Neural crest cell (in vitro differentiated cells): ENCODE measurements at regions not wholly inside any gene's neighbourhood (a gene's known extent, or its start where the extent isn't known, plus 50 kb on each side); places are given as distances from the start of the nearest gene placed in this dataset.
"Not testable (repeated sequence)": the region's sequence is repeated elsewhere in the genome, so short reads cannot be mapped to it uniquely, and the experiment has no call there.

Experiments
- DNase-seq: peaks from one replicate; pipeline ENCODE4 v3.0.0; 2021; ENCODE audit warnings: low read depth, mixed read lengths, low spot score
- H3K27ac Mint-ChIP-seq: one replicate; pipeline ENCODE4 v1.8.0; 2021; ENCODE audit warnings: mild to moderate bottlenecking, mixed read lengths; ENCODE audit not compliant: unreplicated experiment
- H3K27me3 Mint-ChIP-seq: 2 replicates; pipeline ENCODE4 v1.8.0; 2021; ENCODE audit warnings: low read depth, mild to moderate bottlenecking, mixed read lengths
- H3K36me3 Mint-ChIP-seq: 2 replicates; pipeline ENCODE4 v1.8.0; 2021; ENCODE audit warnings: low read depth, mild to moderate bottlenecking, mixed read lengths
- H3K4me1 Mint-ChIP-seq: 2 replicates; pipeline ENCODE4 v1.8.0; 2021; ENCODE audit warnings: mixed read lengths
- H3K4me3 Mint-ChIP-seq: one replicate; pipeline ENCODE4 v1.8.0; 2021; ENCODE audit warnings: mild to moderate bottlenecking, mixed read lengths
- H3K9me3 Mint-ChIP-seq: 2 replicates; pipeline ENCODE4 v1.8.0; 2021; ENCODE audit warnings: mixed read lengths
- CTCF ChIP-seq: fragments of 200-600 bp; sonication (generic); conservative IDR thresholded peaks from 2 replicates; pipeline ENCODE4 v1.5.0; 2021; ENCODE audit warnings: antibody characterized with exemption, mild to moderate bottlenecking

- H3K9me3 Mint-ChIP-seq = peaks cover 2% of the 10 kb centered on the region
- H3K4me3 Mint-ChIP-seq = no peak overlapping the region
- no peak for DNase-seq
- no peaks in the 10 kb centered on the region for H3K36me3 Mint-ChIP-seq
- TF ChIP-seq CTCF = no peak
- H3K27me3 Mint-ChIP-seq = no peaks in the 10 kb centered on the region
- no peaks in the 10 kb centered on the region for H3K4me1 Mint-ChIP-seq
- no peak overlapping the region for H3K27ac Mint-ChIP-seq
These were observed 115.6 kb upstream of the MB21D2 start for GRCh38 chr3:193033226-193033780.

DNA sequence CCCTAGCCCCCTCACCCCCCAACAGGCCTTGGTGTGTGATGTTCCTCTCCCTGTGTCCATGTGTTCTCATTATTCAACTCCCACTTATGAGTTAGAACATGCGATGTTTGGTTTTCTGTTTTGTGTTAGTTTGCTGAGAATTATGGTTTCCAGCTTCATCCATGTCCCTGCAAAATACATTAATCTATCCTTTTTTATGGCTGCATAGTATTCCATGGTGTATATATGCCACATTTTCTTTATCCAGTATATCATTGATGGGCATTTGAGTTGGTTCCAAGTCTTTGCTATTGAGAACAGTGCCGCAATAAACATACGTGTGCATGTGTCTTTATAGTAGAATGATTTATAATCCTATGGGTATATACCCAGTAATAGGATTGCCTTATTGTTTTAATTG lies 120.2 kb upstream of the MB21D2 start:
- not testable (repeated sequence) for H3K27me3 Mint-ChIP-seq, H3K27ac Mint-ChIP-seq, H3K9me3 Mint-ChIP-seq, H3K4me1 Mint-ChIP-seq, H3K4me3 Mint-ChIP-seq, H3K36me3 Mint-ChIP-seq, DNase-seq

DNA sequence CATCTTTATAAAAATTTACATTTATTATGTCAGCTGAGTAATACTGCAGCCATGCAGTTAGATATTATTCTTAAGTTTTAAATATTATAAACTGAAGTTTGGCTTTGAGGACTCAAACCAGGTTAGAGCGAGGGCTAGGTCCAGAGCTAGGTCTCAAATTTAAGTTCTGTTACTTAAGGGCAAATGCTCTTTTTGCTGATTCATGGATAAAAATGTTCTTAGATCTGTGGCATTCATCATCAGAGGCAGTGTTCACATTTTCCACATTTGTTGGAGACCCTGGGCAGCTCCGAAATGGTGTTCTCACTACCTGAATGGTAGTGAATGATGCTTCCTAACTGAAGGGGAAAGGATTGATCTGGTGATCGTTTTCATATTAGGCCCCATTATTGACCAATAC lies 121.4 kb upstream of the MB21D2 start:
- Mint-ChIP-seq H3K36me3 (no peaks in the 10 kb centered on the region), H3K4me3 (no peak overlapping the region), H3K27ac (no peak overlapping the region), H3K27me3 (no peaks in the 10 kb centered on the region), H3K9me3 (peaks cover 2% of the 10 kb centered on the region), H3K4me1 (no peaks in the 10 kb centered on the region)
- DNase-seq = no peak
- TF ChIP-seq CTCF = no peak

- peak; percentile 73 for TF ChIP-seq CTCF
- peaks cover 2% of the 10 kb centered on the region for H3K9me3 Mint-ChIP-seq
- no peaks in the 10 kb centered on the region for H3K4me1 Mint-ChIP-seq
- no peak for DNase-seq
- H3K36me3 Mint-ChIP-seq = no peaks in the 10 kb centered on the region
- H3K27me3 Mint-ChIP-seq = no peaks in the 10 kb centered on the region
- no peak overlapping the region for H3K4me3 Mint-ChIP-seq
- no peak overlapping the region for H3K27ac Mint-ChIP-seq
These were observed 123.4 kb upstream of the MB21D2 start for GRCh38 chr3:193040836-193041672.

DNA sequence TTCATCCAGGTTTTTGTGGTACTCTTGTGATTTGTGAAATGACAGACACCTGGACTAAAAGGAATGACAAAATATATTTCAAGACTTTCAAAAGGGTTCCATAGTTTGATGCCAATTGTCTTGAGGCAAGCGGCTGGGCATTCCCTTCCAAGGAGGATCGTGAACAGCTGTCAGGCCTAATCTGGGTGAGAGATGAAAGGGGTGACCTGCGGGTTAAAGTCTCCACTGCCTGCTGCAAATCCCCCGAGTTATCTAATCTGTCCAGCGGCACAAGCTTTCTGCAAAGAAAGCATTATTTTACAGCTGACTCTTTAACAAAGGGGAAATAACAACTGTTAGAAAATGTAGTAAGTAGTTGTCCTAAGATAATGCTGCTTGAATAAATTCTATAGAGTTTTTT lies 128.7 kb upstream of the MB21D2 start:
- H3K4me3 Mint-ChIP-seq = no peak overlapping the region
- no peak for TF ChIP-seq CTCF
- no peaks in the 10 kb centered on the region for H3K4me1 Mint-ChIP-seq
- no peaks in the 10 kb centered on the region for H3K27me3 Mint-ChIP-seq
- no peak for DNase-seq
- no peak overlapping the region for H3K27ac Mint-ChIP-seq
- no peaks in the 10 kb centered on the region for H3K9me3 Mint-ChIP-seq
- H3K36me3 Mint-ChIP-seq = no peaks in the 10 kb centered on the region

GRCh38 chr3:193047461-193047860 lies 129.8 kb upstream of the MB21D2 start:
- not testable (repeated sequence) for DNase-seq, H3K27me3 Mint-ChIP-seq, H3K27ac Mint-ChIP-seq, H3K4me1 Mint-ChIP-seq, H3K4me3 Mint-ChIP-seq, H3K36me3 Mint-ChIP-seq, H3K9me3 Mint-ChIP-seq
